Activated CD4-positive, alpha-beta T cell treated with anti-CD3 and anti-CD28 coated beads, Interleukin-2, amount 50 U/mL, for 24 hours (primary cell): ENCODE measurements at regions not wholly inside any gene's neighbourhood (a gene's known extent, or its start where the extent isn't known, plus 50 kb on each side); places are given as distances from the start of the nearest gene placed in this dataset.
"Not testable (repeated sequence)": the region's sequence is repeated elsewhere in the genome, so short reads cannot be mapped to it uniquely, and the experiment has no call there.

Experiments used
- DNase-seq, 2 donors: peaks; one replicate each; pipeline ENCODE4 v3.0.0-alpha.2; 2020; ENCODE audit warnings: low read depth in 1 of 2, low spot score in 1 of 2

- no peak for DNase-seq
Observed at GRCh38 chr2:191476901-191477300, 201.0 kb upstream of the NABP1 start.

GRCh38 chr2:191478799-191479679 is 198.9 kb upstream of the NABP1 start:
- DNase-seq = no peak

- DNase-seq = no peak
Observed at GRCh38 chr2:191479680-191480023, 198.3 kb upstream of the NABP1 start.

GRCh38 chr2:191481305-191482070 is 196.4 kb upstream of the NABP1 start:
- DNase-seq = no peak

- DNase-seq = no peak
Observed at GRCh38 chr2:191483117-191483516, 194.8 kb upstream of the NABP1 start.

GRCh38 chr2:191486584-191487320 is 191.2 kb upstream of the NABP1 start:
- no peak for DNase-seq

GRCh38 chr2:191488135-191488534 is 189.8 kb upstream of the NABP1 start:
- DNase-seq = no peak

- DNase-seq = no peak
Observed at GRCh38 chr2:191489177-191489576, 188.8 kb upstream of the NABP1 start.

- DNase-seq = no peak
Observed at GRCh38 chr2:191496838-191497237, 181.1 kb upstream of the NABP1 start.

- no peak for DNase-seq
Observed at GRCh38 chr2:191497822-191498221, 180.1 kb upstream of the NABP1 start.

GRCh38 chr2:191499050-191499449 is 178.9 kb upstream of the NABP1 start:
- no peak for DNase-seq

GRCh38 chr2:191499874-191500565 is 177.9 kb upstream of the NABP1 start:
- no peak for DNase-seq

- DNase-seq = no peak
Observed at GRCh38 chr2:191500566-191500883, 177.4 kb upstream of the NABP1 start.

- no peak for DNase-seq
Observed at GRCh38 chr2:191500884-191501560, 176.9 kb upstream of the NABP1 start.

- DNase-seq = no peak
Observed at GRCh38 chr2:191501561-191502168, 176.3 kb upstream of the NABP1 start.

GRCh38 chr2:191506515-191506914 is 171.4 kb upstream of the NABP1 start:
- DNase-seq = no peak

- not testable (repeated sequence) for DNase-seq
Observed at GRCh38 chr2:191507252-191507853, 170.6 kb upstream of the NABP1 start.

- DNase-seq = no peak
Observed at GRCh38 chr2:191508738-191509137, 169.2 kb upstream of the NABP1 start.

- DNase-seq = no peak
Observed at GRCh38 chr2:191512216-191512835, 165.6 kb upstream of the NABP1 start.
